Hepatic stellate cell (primary cell): ENCODE measurements at regions not wholly inside any gene's neighbourhood (a gene's known extent, or its start where the extent isn't known, plus 50 kb on each side); places are given as distances from the start of the nearest gene placed in this dataset.
"Not testable (repeated sequence)": the region's sequence is repeated elsewhere in the genome, so short reads cannot be mapped to it uniquely, and the experiment has no call there.

Experiments
- DNase-seq: peaks from one replicate; pipeline ENCODE4 v3.0.0; 2011; ENCODE audit warnings: low spot score

- DNase-seq = no peak
Measured at GRCh38 chr1:34369701-34370455, 193.2 kb downstream of the C1orf94 start.

GRCh38 chr1:34370748-34371147 lies 194.0 kb downstream of the C1orf94 start:
- no peak for DNase-seq

- DNase-seq = not testable (repeated sequence)
Measured at GRCh38 chr1:34371179-34371578, 194.5 kb downstream of the C1orf94 start.

- DNase-seq = no peak
Measured at GRCh38 chr1:34371829-34372532, 195.3 kb downstream of the C1orf94 start.

- no peak for DNase-seq
Measured at GRCh38 chr1:34372891-34373290, 196.2 kb downstream of the C1orf94 start.

GRCh38 chr1:34373912-34374311 lies 197.2 kb downstream of the C1orf94 start:
- DNase-seq = no peak

- no peak for DNase-seq
Measured at GRCh38 chr1:34376531-34376930, 199.8 kb downstream of the C1orf94 start.

- DNase-seq = no peak
Measured at GRCh38 chr1:34378968-34379856, 202.5 kb downstream of the C1orf94 start.

- no peak for DNase-seq
Measured at GRCh38 chr1:34379911-34380310, 203.2 kb downstream of the C1orf94 start.

- no peak for DNase-seq
Measured at GRCh38 chr1:34380526-34381124, 203.9 kb downstream of the C1orf94 start.

GRCh38 chr1:34389974-34390373 lies 213.3 kb downstream of the C1orf94 start:
- DNase-seq = no peak

GRCh38 chr1:34396042-34396441 lies 219.3 kb downstream of the C1orf94 start:
- no peak for DNase-seq

- no peak for DNase-seq
Measured at GRCh38 chr1:34398241-34398915, 221.7 kb downstream of the C1orf94 start.

- no peak for DNase-seq
Measured at GRCh38 chr1:34398916-34399275, 222.2 kb downstream of the C1orf94 start.

GRCh38 chr1:34400675-34401074 lies 224.0 kb downstream of the C1orf94 start:
- DNase-seq = no peak

- no peak for DNase-seq
Measured at GRCh38 chr1:34403156-34403555, 226.4 kb downstream of the C1orf94 start.

GRCh38 chr1:34404804-34405203 lies 228.1 kb downstream of the C1orf94 start:
- DNase-seq = no peak

- no peak for DNase-seq
Measured at GRCh38 chr1:34405266-34405959, 228.7 kb downstream of the C1orf94 start.

- DNase-seq = no peak
Measured at GRCh38 chr1:34406377-34406776, 229.7 kb downstream of the C1orf94 start.

GRCh38 chr1:34406833-34407539 lies 230.3 kb downstream of the C1orf94 start:
- no peak for DNase-seq
